ENCODE measurements at regions not wholly inside any gene's neighbourhood (a gene's known extent, or its start where the extent isn't known, plus 50 kb on each side); places are given as distances from the start of the nearest gene placed in this dataset.
A peak's percentile ranks its signal among the peaks of the same experiment; 100 is the strongest.

- H3K4me1 ChIP-seq (replicated peaks in 1 of 2), result peaks cover 0 to 14% of the 10 kb centered on the region in 2 donors
- no peak overlapping the region for H3K4me3 ChIP-seq
- DNase-seq, result peak in 4 of 7 donors; percentile 19 to 64 (median 30)
- H3K9me3 ChIP-seq (replicated peaks in 1 of 3), result no peaks in the 10 kb centered on the region
- H3K36me3 ChIP-seq (replicated peaks in 1 of 2), result no peaks in the 10 kb centered on the region
- intact Hi-C loops (cut with DNase I), result no loop called here
- peaks cover 3% of the 10 kb centered on the region for H3K27me3 ChIP-seq
- WGBS, 4 donors, result 30 to 46% (median 38%) methylated on average over 6 of the region's 6 CpGs
- no peak for TF ChIP-seq CTCF (IDR thresholded peaks at IDR 0.05)
- no peak for TF ChIP-seq POLR2A (IDR thresholded peaks at IDR 0.05)
- H3K27ac ChIP-seq, result no peak overlapping the region
These were observed 117.9 kb downstream of the TEX36 start for GRCh38 chr10:125565046-125565445.

GRCh38 chr10:125564570-125564969 lies 118.4 kb downstream of the TEX36 start:
- Histone ChIP-seq H3K4me1 (replicated peaks in 1 of 2) (peaks cover 0 to 14% of the 10 kb centered on the region in 2 donors), H3K4me3 (no peak overlapping the region), H3K9me3 (replicated peaks in 1 of 3) (no peaks in the 10 kb centered on the region), H3K27ac (no peak overlapping the region), H3K27me3 (peaks cover 3% of the 10 kb centered on the region), H3K36me3 (replicated peaks in 1 of 2) (no peaks in the 10 kb centered on the region)
- no peak for DNase-seq
- TF ChIP-seq CTCF (IDR thresholded peaks at IDR 0.05) (no peak), POLR2A (IDR thresholded peaks at IDR 0.05) (no peak)
- 50 to 74% (median 69%) methylated on average over 3 of the region's 3 CpGs for WGBS, 4 donors
- intact Hi-C loops (cut with DNase I), result no loop called here

- no peak overlapping the region for H3K4me3 ChIP-seq
- H3K27ac ChIP-seq, result no peak overlapping the region
- TF ChIP-seq POLR2A (IDR thresholded peaks at IDR 0.05), result no peak
- no peak for TF ChIP-seq CTCF (IDR thresholded peaks at IDR 0.05)
- H3K9me3 ChIP-seq (replicated peaks in 1 of 3), result no peaks in the 10 kb centered on the region
- H3K4me1 ChIP-seq (replicated peaks in 1 of 2), result peaks cover 0 to 14% of the 10 kb centered on the region in 2 donors
- peaks cover 3% of the 10 kb centered on the region for H3K27me3 ChIP-seq
- DNase-seq, result no peak
- 87 to 92% (median 90%) methylated on average over 2 to 4 of the region's 4 CpGs for whole genome bisulfite sequencing, 4 donors
- no peaks in the 10 kb centered on the region for H3K36me3 ChIP-seq (replicated peaks in 1 of 2)
- intact Hi-C loops (cut with DNase I), result no loop called here
These were observed 120.2 kb downstream of the TEX36 start for GRCh38 chr10:125562737-125563136.

- Histone ChIP-seq H3K27me3 (peaks cover 3% of the 10 kb centered on the region), H3K36me3 (replicated peaks in 1 of 2) (no peaks in the 10 kb centered on the region), H3K9me3 (replicated peaks in 1 of 3) (no peaks in the 10 kb centered on the region), H3K27ac (no peak overlapping the region), H3K4me1 (replicated peaks in 1 of 2) (peaks cover 0 to 14% of the 10 kb centered on the region in 2 donors), H3K4me3 (no peak overlapping the region)
- DNase-seq, result no peak
- no peak for TF ChIP-seq CTCF (IDR thresholded peaks at IDR 0.05)
- TF ChIP-seq POLR2A (IDR thresholded peaks at IDR 0.05), result no peak
- WGBS, 4 donors, result 93 to 97% (median 94%) methylated on average over 2 of the region's 2 CpGs
- intact Hi-C loops (cut with DNase I), result no loop called here
These were observed 122.0 kb downstream of the TEX36 start for GRCh38 chr10:125560947-125561346.

Measured in adrenal gland (tissue), 9 donors.